DND-41 (cell line): ENCODE measurements at regions not wholly inside any gene's neighbourhood (a gene's known extent, or its start where the extent isn't known, plus 50 kb on each side); places are given as distances from the start of the nearest gene placed in this dataset.

ENCODE experiments used
- CTCF ChIP-seq: IDR thresholded peaks from 2 replicates; pipeline ENCODE4 v1.5.1; 2012; ENCODE audit warnings: borderline replicate concordance, low read length, moderate library complexity, mild to moderate bottlenecking; ENCODE audit not compliant: poor library complexity, severe bottlenecking; ENCODE audit errors: extremely low read depth
- EZH2 ChIP-seq: IDR thresholded peaks from 3 replicates; pipeline ENCODE4 v1.6.1; 2012; ENCODE audit warnings: borderline replicate concordance, low read depth, mild to moderate bottlenecking, moderate library complexity, low read length, inconsistent platforms; ENCODE audit not compliant: severe bottlenecking

- TF ChIP-seq CTCF = peak; percentile 27
- TF ChIP-seq EZH2 = no peak
These were observed 177.3 kb downstream of the PABPC4L start for GRCh38 chr4:134024251-134024650.
